Natural killer cell (primary cell): ENCODE measurements at regions not wholly inside any gene's neighbourhood (a gene's known extent, or its start where the extent isn't known, plus 50 kb on each side); places are given as distances from the start of the nearest gene placed in this dataset.

Experiments used
- ATAC-seq, 3 donors: fragments of 150-1000 bp in 2 of 3; fragments of 200-7000 bp in 1 of 3; cut with Tn5 transposase; 1 replicate in 1 of 3; 2 replicates in 2 of 3; pipeline ENCODE4 v1.10.0; 2021; ENCODE audit warnings: mild to moderate bottlenecking in 2 of 3, moderate library complexity in 2 of 3
- DNase-seq, 2 donors: peaks; one replicate each; pipeline versions ENCODE4 v3.0.0 to v3.0.0-alpha.2; 2013 to 2021; ENCODE audit warnings: mixed read lengths in 1 of 2
- H3K27ac ChIP-seq: one replicate; pipeline ENCODE4 v1.5.1; 2013; ENCODE audit warnings: mild to moderate bottlenecking, low read length
- H3K27me3 ChIP-seq: one replicate; pipeline ENCODE4 v1.6.1; 2013; ENCODE audit warnings: low read length; ENCODE audit not compliant: control insufficient read depth, insufficient read depth
- H3K36me3 ChIP-seq: one replicate; pipeline ENCODE4 v1.6.1; 2013; ENCODE audit warnings: low read length; ENCODE audit not compliant: control insufficient read depth, insufficient read depth
- H3K4me1 ChIP-seq: one replicate; pipeline ENCODE4 v1.6.1; 2013; ENCODE audit warnings: low read length; ENCODE audit not compliant: control insufficient read depth, insufficient read depth
- H3K4me3 ChIP-seq: one replicate; pipeline ENCODE4 v1.5.1; 2013; ENCODE audit warnings: low read length
- H3K9me3 ChIP-seq: one replicate; pipeline ENCODE4 v1.6.1; 2013; ENCODE audit warnings: low read length; ENCODE audit not compliant: control insufficient read depth, insufficient read depth
- H3K27ac Mint-ChIP-seq, 2 donors: one replicate each; pipeline ENCODE4 v1.8.0; 2022; ENCODE audit warnings: mild to moderate bottlenecking in 2 of 2, mixed read lengths in 2 of 2, moderate library complexity in 1 of 2
- H3K27me3 Mint-ChIP-seq, 2 donors: one replicate each; pipeline ENCODE4 v1.8.0; 2022; ENCODE audit warnings: low read depth in 2 of 2, mixed read lengths in 2 of 2
- H3K36me3 Mint-ChIP-seq: one replicate; pipeline ENCODE4 v1.8.0; 2022; ENCODE audit warnings: mixed read lengths
- H3K4me1 Mint-ChIP-seq, 2 donors: one replicate each; pipeline ENCODE4 v1.8.0; 2022; ENCODE audit warnings: mixed read lengths in 2 of 2
- H3K4me3 Mint-ChIP-seq: one replicate; pipeline ENCODE4 v1.8.0; 2022; ENCODE audit warnings: mild to moderate bottlenecking, moderate library complexity, mixed read lengths
- H3K9me3 Mint-ChIP-seq, 2 donors: one replicate each; pipeline ENCODE4 v1.8.0; 2022; ENCODE audit warnings: mixed read lengths in 2 of 2
- CTCF ChIP-seq: fragments of 200-600 bp; IDR thresholded peaks from one replicate; pipeline ENCODE4 v1.8.0; 2022; ENCODE audit warnings: antibody characterized with exemption
- WGBS: methylation state at CpG from one replicate; pipeline ENCODE4 v1.1.7; 2013; ENCODE audit warnings: missing lambda C conversion rate; ENCODE audit not compliant: insufficient coverage; 5-methylcytosine and 5-hydroxymethylcytosine counted together
- intact Hi-C: fragments of 100-400 bp; cut with micrococcal nuclease; formaldehyde crosslinking; loops from one replicate; pipeline ENCODE4 v1.14.2; 2022

GRCh38 chr3:69456631-69457030 lies 70.7 kb upstream of the FRMD4B start:
- ATAC-seq, result no peak
- WGBS, result 91% methylated on average over 1 of the region's 4 CpGs
- Histone ChIP-seq H3K36me3 (no peaks in the 10 kb centered on the region), H3K9me3 (no peaks in the 10 kb centered on the region), H3K4me1 (no peaks in the 10 kb centered on the region), H3K4me3 (no peak overlapping the region), H3K27me3 (no peaks in the 10 kb centered on the region), H3K27ac (no peak overlapping the region)
- Mint-ChIP-seq H3K9me3 (no peaks in the 10 kb centered on the region), H3K27me3 (peaks cover 6 to 14% of the 10 kb centered on the region in 2 donors), H3K36me3 (no peaks in the 10 kb centered on the region), H3K4me3 (no peak overlapping the region), H3K27ac (no peak overlapping the region), H3K4me1 (no peaks in the 10 kb centered on the region)
- no peak for TF ChIP-seq CTCF
- no peak for DNase-seq
- intact Hi-C loops, result no loop called here

- Histone ChIP-seq H3K27me3 (no peaks in the 10 kb centered on the region), H3K4me1 (no peaks in the 10 kb centered on the region), H3K27ac (no peak overlapping the region), H3K36me3 (no peaks in the 10 kb centered on the region), H3K9me3 (no peaks in the 10 kb centered on the region), H3K4me3 (no peak overlapping the region)
- H3K27ac Mint-ChIP-seq, result no peak overlapping the region
- DNase-seq (no peak), ATAC-seq (no peak)
- TF ChIP-seq CTCF, result no peak
- H3K36me3 Mint-ChIP-seq, result no peaks in the 10 kb centered on the region
- peaks cover 13 to 14% of the 10 kb centered on the region in 2 donors for H3K27me3 Mint-ChIP-seq
- WGBS, result 92% methylated on average over 22 of the region's 22 CpGs
- H3K4me3 Mint-ChIP-seq, result no peak overlapping the region
- H3K9me3 Mint-ChIP-seq, result no peaks in the 10 kb centered on the region
- intact Hi-C loops, result no loop called here
- no peaks in the 10 kb centered on the region for H3K4me1 Mint-ChIP-seq
Observed at GRCh38 chr3:69454204-69454787, 68.4 kb upstream of the FRMD4B start.

GRCh38 chr3:69452295-69452694 lies 66.4 kb upstream of the FRMD4B start:
- no peak for TF ChIP-seq CTCF
- Mint-ChIP-seq H3K9me3 (no peaks in the 10 kb centered on the region), H3K27me3 (peaks cover 8 to 13% of the 10 kb centered on the region in 2 donors), H3K4me3 (no peak overlapping the region), H3K36me3 (no peaks in the 10 kb centered on the region), H3K4me1 (no peaks in the 10 kb centered on the region), H3K27ac (no peak overlapping the region)
- no peaks in the 10 kb centered on the region for H3K27me3 ChIP-seq
- DNase-seq, result no peak
- H3K27ac ChIP-seq, result no peak overlapping the region
- H3K4me3 ChIP-seq, result no peak overlapping the region
- no peaks in the 10 kb centered on the region for H3K36me3 ChIP-seq
- WGBS, result 83% methylated on average over 1 of the region's 2 CpGs
- no peaks in the 10 kb centered on the region for H3K9me3 ChIP-seq
- no peak for ATAC-seq
- no peaks in the 10 kb centered on the region for H3K4me1 ChIP-seq
- intact Hi-C loops, result no loop called here

GRCh38 chr3:69451594-69451993 lies 65.7 kb upstream of the FRMD4B start:
- H3K36me3 ChIP-seq, result no peaks in the 10 kb centered on the region
- ATAC-seq (no peak), DNase-seq (no peak)
- H3K9me3 ChIP-seq, result no peaks in the 10 kb centered on the region
- no peaks in the 10 kb centered on the region for H3K36me3 Mint-ChIP-seq
- no peaks in the 10 kb centered on the region for H3K9me3 Mint-ChIP-seq
- H3K4me1 Mint-ChIP-seq, result no peaks in the 10 kb centered on the region
- H3K27ac Mint-ChIP-seq, result no peak overlapping the region
- H3K27me3 Mint-ChIP-seq, result peaks cover 8 to 9% of the 10 kb centered on the region in 2 donors
- TF ChIP-seq CTCF, result no peak
- H3K27ac ChIP-seq, result no peak overlapping the region
- no peaks in the 10 kb centered on the region for H3K4me1 ChIP-seq
- H3K4me3 Mint-ChIP-seq, result no peak overlapping the region
- H3K4me3 ChIP-seq, result no peak overlapping the region
- intact Hi-C loops, result no loop called here
- H3K27me3 ChIP-seq, result no peaks in the 10 kb centered on the region
